ENCODE measurements at regions not wholly inside any gene's neighbourhood (a gene's known extent, or its start where the extent isn't known, plus 50 kb on each side); places are given as distances from the start of the nearest gene placed in this dataset.

GRCh38 chrX:35090801-35091200 is 148.2 kb downstream of the FAM47B start:
- TF ChIP-seq EZH2 (optimal IDR thresholded peaks at IDR 0.05; ENCODE audit: low read depth, low read length) (no peak), CTCF (IDR thresholded peaks at IDR 0.05; ENCODE audit: low read length) (no peak), EZH2phosphoT487 (IDR thresholded peaks at IDR 0.05; ENCODE audit: low read length) (no peak)
- H3K36me3 ChIP-seq (replicated peaks; ENCODE audit: insufficient read depth, low read length): no peaks in the 10 kb centered on the region
- H2AFZ ChIP-seq (ENCODE audit: low read length): no peak overlapping the region
- no peak overlapping the region for H3K4me2 ChIP-seq (ENCODE audit: low read depth, low read length)
- H3K9me3 ChIP-seq (replicated peaks; ENCODE audit: insufficient read depth, low read length): no peaks in the 10 kb centered on the region
- no peaks in the 10 kb centered on the region for H3K27me3 ChIP-seq (replicated peaks; ENCODE audit: insufficient read depth, low read length)
- H3K4me3 ChIP-seq (ENCODE audit: low read length): no peak overlapping the region
- no peak overlapping the region for H3K27ac ChIP-seq (ENCODE audit: low read length)
- H4K20me1 ChIP-seq (ENCODE audit: insufficient read depth, low read length): no peaks in the 10 kb centered on the region
- H3K4me1 ChIP-seq (ENCODE audit: low read length): no peaks in the 10 kb centered on the region
- no peaks in the 10 kb centered on the region for H3K9me2 ChIP-seq (replicated peaks; ENCODE audit: insufficient read depth, low read length)
- DNase-seq: no peak
- H3F3A ChIP-seq (ENCODE audit: insufficient read depth, low read length): no peaks in the 10 kb centered on the region
- H3K9ac ChIP-seq (ENCODE audit: low read length): no peak overlapping the region
- no peaks in the 10 kb centered on the region for H3K79me2 ChIP-seq (ENCODE audit: low read length)

- Histone ChIP-seq H3K4me1 (ENCODE audit: low read length) (no peaks in the 10 kb centered on the region), H3K27me3 (replicated peaks; ENCODE audit: insufficient read depth, low read length) (no peaks in the 10 kb centered on the region), H3K27ac (ENCODE audit: low read length) (no peak overlapping the region), H3K9me2 (replicated peaks; ENCODE audit: insufficient read depth, low read length) (no peaks in the 10 kb centered on the region), H3K9ac (ENCODE audit: low read length) (no peak overlapping the region), H3K4me3 (ENCODE audit: low read length) (no peak overlapping the region), H3K79me2 (ENCODE audit: low read length) (no peaks in the 10 kb centered on the region), H3K9me3 (replicated peaks; ENCODE audit: insufficient read depth, low read length) (no peaks in the 10 kb centered on the region), H2AFZ (ENCODE audit: low read length) (no peak overlapping the region), H3K4me2 (ENCODE audit: low read depth, low read length) (no peak overlapping the region), H4K20me1 (ENCODE audit: insufficient read depth, low read length) (no peaks in the 10 kb centered on the region), H3F3A (ENCODE audit: insufficient read depth, low read length) (no peaks in the 10 kb centered on the region), H3K36me3 (replicated peaks; ENCODE audit: insufficient read depth, low read length) (no peaks in the 10 kb centered on the region)
- DNase-seq: no peak
- TF ChIP-seq EZH2 (optimal IDR thresholded peaks at IDR 0.05; ENCODE audit: low read depth, low read length) (no peak), CTCF (IDR thresholded peaks at IDR 0.05; ENCODE audit: low read length) (no peak), EZH2phosphoT487 (IDR thresholded peaks at IDR 0.05; ENCODE audit: low read length) (no peak)
Observed at GRCh38 chrX:35098419-35098818, 155.8 kb downstream of the FAM47B start.

GRCh38 chrX:35101901-35102300 is 159.3 kb downstream of the FAM47B start:
- no peak for DNase-seq
- TF ChIP-seq EZH2phosphoT487 (IDR thresholded peaks at IDR 0.05; ENCODE audit: low read length): no peak
- no peak for TF ChIP-seq EZH2 (optimal IDR thresholded peaks at IDR 0.05; ENCODE audit: low read depth, low read length)
- no peak for TF ChIP-seq CTCF (IDR thresholded peaks at IDR 0.05; ENCODE audit: low read length)
- no peaks in the 10 kb centered on the region for H3K9me3 ChIP-seq (replicated peaks; ENCODE audit: insufficient read depth, low read length)

More at GRCh38 chrX:35101901-35102300, 159.3 kb downstream of the FAM47B start:
- Histone ChIP-seq H3K4me2 (ENCODE audit: low read depth, low read length) (no peak overlapping the region), H3K9ac (ENCODE audit: low read length) (no peak overlapping the region), H3K27ac (ENCODE audit: low read length) (no peak overlapping the region), H3K27me3 (replicated peaks; ENCODE audit: insufficient read depth, low read length) (no peaks in the 10 kb centered on the region), H3K4me1 (ENCODE audit: low read length) (no peaks in the 10 kb centered on the region), H3K4me3 (ENCODE audit: low read length) (no peak overlapping the region), H3F3A (ENCODE audit: insufficient read depth, low read length) (no peaks in the 10 kb centered on the region), H3K79me2 (ENCODE audit: low read length) (no peaks in the 10 kb centered on the region), H3K9me2 (replicated peaks; ENCODE audit: insufficient read depth, low read length) (no peaks in the 10 kb centered on the region), H2AFZ (ENCODE audit: low read length) (no peak overlapping the region), H4K20me1 (ENCODE audit: insufficient read depth, low read length) (no peaks in the 10 kb centered on the region), H3K36me3 (replicated peaks; ENCODE audit: insufficient read depth, low read length) (no peaks in the 10 kb centered on the region)
